ENCODE measurements at regions not wholly inside any gene's neighbourhood (a gene's known extent, or its start where the extent isn't known, plus 50 kb on each side); places are given as distances from the start of the nearest gene placed in this dataset.

GRCh38 chr6:33967966-33968724 lies 164.3 kb upstream of the MLN start:
- DNase-seq = no peak

- no peak for DNase-seq
These were observed 163.5 kb upstream of the MLN start for GRCh38 chr6:33967265-33967767.

- DNase-seq = no peak
These were observed 162.7 kb upstream of the MLN start for GRCh38 chr6:33966536-33966935.

- no peak for DNase-seq
These were observed 162.0 kb upstream of the MLN start for GRCh38 chr6:33965766-33966165.

GRCh38 chr6:33964387-33964786 lies 160.6 kb upstream of the MLN start:
- DNase-seq = no peak

GRCh38 chr6:33963136-33963750 lies 159.4 kb upstream of the MLN start:
- DNase-seq = no peak

- peak; percentile 21 for DNase-seq
These were observed 158.6 kb upstream of the MLN start for GRCh38 chr6:33962246-33963027.

GRCh38 chr6:33961691-33962090 lies 157.9 kb upstream of the MLN start:
- DNase-seq = no peak

- DNase-seq = no peak
These were observed 156.8 kb upstream of the MLN start for GRCh38 chr6:33960345-33961313.

- no peak for DNase-seq
These were observed 156.0 kb upstream of the MLN start for GRCh38 chr6:33959661-33960344.

GRCh38 chr6:33959329-33959651 lies 155.5 kb upstream of the MLN start:
- no peak for DNase-seq

- peak; percentile 17 for DNase-seq
These were observed 154.9 kb upstream of the MLN start for GRCh38 chr6:33958526-33959328.

- DNase-seq = no peak
These were observed 154.2 kb upstream of the MLN start for GRCh38 chr6:33957892-33958525.

GRCh38 chr6:33957131-33957891 lies 153.5 kb upstream of the MLN start:
- DNase-seq = no peak

- no peak for DNase-seq
These were observed 152.4 kb upstream of the MLN start for GRCh38 chr6:33956206-33956605.

- DNase-seq = no peak
These were observed 151.8 kb upstream of the MLN start for GRCh38 chr6:33955566-33955965.

GRCh38 chr6:33954453-33954852 lies 150.7 kb upstream of the MLN start:
- no peak for DNase-seq

GRCh38 chr6:33953171-33953570 lies 149.4 kb upstream of the MLN start:
- DNase-seq = no peak

GRCh38 chr6:33952016-33952415 lies 148.2 kb upstream of the MLN start:
- DNase-seq = no peak

Data from activated CD4-positive, alpha-beta T cell treated with anti-CD3 and anti-CD28 coated beads for 48 hours (primary cell).